CD4-positive, alpha-beta T cell treated with Interleukin-1 beta for 1 hour (primary cell): ENCODE measurements at regions not wholly inside any gene's neighbourhood (a gene's known extent, or its start where the extent isn't known, plus 50 kb on each side); places are given as distances from the start of the nearest gene placed in this dataset.
A peak's percentile ranks its signal among the peaks of the same experiment; 100 is the strongest.

Experiments used
- DNase-seq, 2 donors: peaks; one replicate each; pipeline ENCODE4 v3.0.0-alpha.2; 2020 to 2022

- DNase-seq: no peak
Measured at GRCh38 chr9:16171911-16172310, 619.1 kb downstream of the CCDC171 start.

GRCh38 chr9:16172796-16173195, 620.0 kb downstream of the CCDC171 start:
- no peak for DNase-seq

- no peak for DNase-seq
Measured at GRCh38 chr9:16174915-16175314, 622.1 kb downstream of the CCDC171 start.

- no peak for DNase-seq
Measured at GRCh38 chr9:16175461-16175860, 622.6 kb downstream of the CCDC171 start.

- no peak for DNase-seq
Measured at GRCh38 chr9:16178294-16178693, 625.5 kb downstream of the CCDC171 start.

GRCh38 chr9:16179566-16179965, 626.7 kb downstream of the CCDC171 start:
- DNase-seq: peak in 1 of 2 donors; percentile 14

GRCh38 chr9:16180091-16180490, 627.2 kb downstream of the CCDC171 start:
- no peak for DNase-seq

GRCh38 chr9:16180546-16180945, 627.7 kb downstream of the CCDC171 start:
- no peak for DNase-seq

GRCh38 chr9:16181539-16181938, 628.7 kb downstream of the CCDC171 start:
- DNase-seq: no peak

- DNase-seq: no peak
Measured at GRCh38 chr9:16182784-16183183, 629.9 kb downstream of the CCDC171 start.

GRCh38 chr9:16184964-16185646, 632.3 kb downstream of the CCDC171 start:
- no peak for DNase-seq

- DNase-seq: no peak
Measured at GRCh38 chr9:16191191-16191590, 638.3 kb downstream of the CCDC171 start.

GRCh38 chr9:16191691-16192402, 639.0 kb downstream of the CCDC171 start:
- peak in 1 of 2 donors; percentile 7 for DNase-seq

- DNase-seq: no peak
Measured at GRCh38 chr9:16192403-16193017, 639.7 kb downstream of the CCDC171 start.

- no peak for DNase-seq
Measured at GRCh38 chr9:16193066-16193465, 640.2 kb downstream of the CCDC171 start.

- no peak for DNase-seq
Measured at GRCh38 chr9:16196206-16196605, 643.4 kb downstream of the CCDC171 start.

- no peak for DNase-seq
Measured at GRCh38 chr9:16197578-16198370, 644.9 kb downstream of the CCDC171 start.

GRCh38 chr9:16198996-16199395, 646.2 kb downstream of the CCDC171 start:
- no peak for DNase-seq

GRCh38 chr9:16202221-16202620, 649.4 kb downstream of the CCDC171 start:
- DNase-seq: no peak

GRCh38 chr9:16202914-16203728, 650.3 kb downstream of the CCDC171 start:
- no peak for DNase-seq

- no peak for DNase-seq
Measured at GRCh38 chr9:16203729-16204573, 651.1 kb downstream of the CCDC171 start.
